NCI-H82 treated with DMSO at 0.1 percent for 48 hours (cell line): ENCODE measurements at regions not wholly inside any gene's neighbourhood (a gene's known extent, or its start where the extent isn't known, plus 50 kb on each side); places are given as distances from the start of the nearest gene placed in this dataset.

ENCODE experiments used
- DNase-seq: peaks from one replicate; lab custom pipeline; 2025; ENCODE audit not compliant: unreplicated experiment; lab: John Stamatoyannopoulos, UW

DNA sequence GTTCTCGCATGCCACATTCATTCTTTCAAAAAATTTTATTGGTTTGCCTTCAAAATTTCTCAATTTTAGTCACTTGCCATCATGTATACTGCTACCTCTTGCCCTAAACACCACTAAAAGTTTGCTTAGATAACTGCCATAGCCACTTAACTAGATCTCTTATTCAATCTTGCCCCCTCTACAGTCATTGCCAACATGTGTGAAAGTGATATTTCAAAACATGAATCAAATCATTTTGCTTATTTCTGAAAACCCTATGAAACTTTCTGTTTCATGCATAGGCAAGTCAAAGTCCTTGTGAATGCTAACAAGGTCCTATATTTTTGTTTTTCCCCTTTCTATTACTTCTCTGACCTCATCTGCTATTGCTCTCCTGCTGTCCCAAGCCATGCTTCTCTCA, 397.1 kb downstream of the KCNJ3 start:
- DNase-seq = no peak

DNA sequence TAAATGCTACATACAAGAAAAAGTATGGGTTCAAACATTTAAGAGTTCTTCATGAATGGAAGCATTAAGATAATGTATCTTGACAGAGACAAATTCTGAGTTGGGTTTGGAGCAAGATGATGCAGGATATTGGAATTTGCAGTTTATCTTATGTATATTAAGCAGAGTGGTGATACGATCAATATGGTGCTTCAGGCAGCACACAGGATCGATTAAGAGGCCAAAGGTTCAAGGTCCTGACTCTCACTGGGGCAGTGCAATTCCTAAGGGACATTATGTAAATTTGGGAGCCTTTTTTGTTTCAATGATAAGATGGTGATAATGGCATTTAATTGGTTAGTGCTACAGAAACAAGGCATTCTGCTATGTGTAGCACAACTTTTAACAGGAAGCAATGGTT, 381.9 kb downstream of the KCNJ3 start:
- DNase-seq = no peak

DNA sequence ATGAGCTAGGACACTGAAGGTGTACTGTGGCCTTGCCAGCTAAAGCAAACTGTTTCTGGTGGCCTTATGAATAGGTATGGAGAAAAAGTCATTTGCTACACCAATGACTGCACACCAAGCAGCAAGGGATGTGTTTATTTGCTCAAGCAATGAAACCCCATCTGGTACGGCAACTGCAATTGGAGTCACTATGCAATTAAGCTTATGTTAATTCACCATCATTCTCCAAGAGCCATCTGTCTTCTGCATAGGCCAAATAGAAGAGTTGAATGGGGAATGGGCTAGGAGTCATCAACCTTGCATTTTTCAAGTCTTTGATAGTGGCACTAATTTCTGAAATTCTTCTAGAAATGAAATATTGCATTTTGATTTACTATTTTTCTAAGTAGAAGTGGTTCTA, 372.0 kb downstream of the KCNJ3 start:
- DNase-seq = peak; percentile 69

DNA sequence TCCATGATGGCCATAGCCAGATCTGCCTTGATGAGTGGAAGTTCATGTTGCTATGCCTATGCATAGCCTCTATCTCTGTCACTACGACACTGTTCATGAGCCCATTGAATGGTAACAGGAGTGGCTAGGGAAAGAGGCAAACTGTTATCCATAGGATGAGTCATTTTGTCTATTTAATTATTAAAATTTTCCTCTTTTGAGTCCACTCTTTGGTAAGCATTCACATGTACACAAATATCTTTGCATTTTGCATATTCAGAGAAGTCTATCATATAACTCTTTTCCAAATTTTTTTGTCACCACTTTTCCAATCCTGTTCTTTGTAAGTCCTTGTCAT, 364.4 kb downstream of the KCNJ3 start:
- DNase-seq = no peak

DNA sequence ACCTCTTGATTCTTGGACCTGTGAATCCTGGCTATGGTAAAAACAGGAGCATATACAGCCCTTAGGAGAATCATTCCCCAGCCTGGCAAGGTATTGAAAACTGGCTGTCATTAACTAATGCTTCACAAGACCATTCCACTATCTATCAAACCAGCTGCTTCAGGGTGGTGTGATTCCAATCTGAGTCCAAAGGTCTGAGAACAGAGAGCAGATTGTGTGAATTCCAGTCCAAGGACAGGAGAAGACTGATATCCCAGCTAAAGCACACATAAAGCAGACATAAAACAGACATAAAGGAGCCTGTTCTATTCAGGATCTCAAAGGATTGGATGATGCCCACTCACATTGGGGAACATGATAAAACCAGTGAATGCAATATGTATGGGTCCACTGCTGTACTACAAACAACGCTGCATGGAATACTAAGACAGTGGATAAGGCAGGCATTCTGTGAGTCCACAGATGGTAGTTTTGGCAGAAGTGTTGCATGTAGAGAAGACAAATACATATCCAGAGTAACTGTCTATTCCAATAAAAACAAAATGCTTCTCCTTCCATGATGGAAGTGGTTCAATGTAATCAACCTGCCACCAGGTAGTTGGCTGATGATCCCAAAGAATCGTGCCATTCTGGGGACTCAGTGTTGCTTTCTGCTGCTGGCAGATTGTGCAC, 363.9 kb downstream of the KCNJ3 start:
- DNase-seq = no peak

DNA sequence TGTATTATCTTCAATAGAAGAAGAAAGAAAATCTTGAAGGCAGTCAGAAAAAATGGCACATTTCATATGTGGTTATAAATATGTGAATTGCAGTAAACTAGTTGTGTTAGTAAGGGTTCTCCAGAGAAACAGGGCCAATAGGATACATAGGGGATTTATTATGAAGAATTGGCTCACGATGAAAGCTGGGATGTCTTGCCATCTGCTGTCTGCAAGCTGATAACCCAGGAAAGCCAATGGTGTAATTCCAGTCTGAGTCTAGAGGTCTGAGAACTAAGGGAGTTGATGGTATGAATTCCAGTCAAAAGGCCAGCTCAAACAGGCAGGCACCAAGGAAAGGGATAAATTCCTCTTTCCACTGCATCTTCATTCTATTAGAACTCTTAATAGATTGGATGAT, 362.4 kb downstream of the KCNJ3 start:
- DNase-seq = peak; percentile 53

DNA sequence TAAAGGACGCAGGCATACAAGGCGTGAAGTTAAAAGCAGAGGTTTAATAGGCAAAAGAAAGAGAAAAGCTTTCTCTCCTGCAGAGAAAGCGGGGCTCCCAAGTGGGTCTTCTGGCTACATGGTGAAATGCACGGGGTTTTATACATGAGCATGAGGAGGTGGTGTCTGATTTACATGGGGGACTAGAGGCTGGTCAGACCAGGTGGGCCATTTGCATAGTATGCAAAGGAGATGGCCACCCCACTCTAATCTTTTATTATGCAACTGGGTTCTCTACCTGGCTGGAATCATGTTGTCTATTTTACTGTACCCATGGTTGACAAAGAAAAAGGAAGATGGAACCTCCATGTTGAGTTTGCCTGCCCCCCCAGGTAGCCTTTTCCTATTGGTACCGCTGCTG, 356.2 kb downstream of the KCNJ3 start:
- no peak for DNase-seq

DNA sequence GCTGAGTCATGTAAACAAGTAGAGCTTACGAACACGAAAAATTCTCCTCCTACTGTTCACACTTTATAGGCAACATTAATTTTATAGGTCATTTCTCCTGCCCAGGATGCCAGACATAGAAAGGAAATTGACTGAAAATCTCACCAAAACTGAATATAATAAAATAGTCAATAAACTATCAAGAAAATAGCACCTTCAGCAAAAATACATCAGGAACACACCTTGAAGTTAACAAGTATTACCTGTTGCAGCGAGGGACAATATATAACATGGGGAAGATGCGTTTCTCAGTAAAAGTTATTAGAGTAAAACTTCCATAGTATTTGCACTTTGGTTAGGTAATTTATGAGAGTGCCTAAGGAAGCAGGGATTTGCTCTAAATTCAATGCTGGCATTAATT, 344.6 kb downstream of the KCNJ3 start:
- DNase-seq = no peak

DNA sequence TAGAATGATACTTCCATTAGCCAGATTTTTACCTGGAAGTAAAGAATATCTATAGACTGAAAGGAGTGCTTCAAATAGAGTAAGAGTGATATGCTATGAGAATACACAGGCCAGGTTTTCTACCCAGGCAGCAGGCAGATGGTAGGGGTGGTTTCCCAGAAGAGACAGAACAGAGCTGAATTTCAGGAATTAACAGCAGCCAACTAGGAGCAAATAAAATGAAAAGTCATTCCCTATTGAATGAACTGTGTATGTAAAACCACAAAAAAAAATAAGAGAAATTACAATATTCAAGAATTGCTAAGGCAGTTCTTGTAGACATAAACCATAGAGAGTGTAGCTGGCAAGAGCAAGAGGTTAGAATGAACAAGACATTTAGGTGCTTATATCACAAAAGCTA, 336.8 kb downstream of the KCNJ3 start:
- no peak for DNase-seq

DNA sequence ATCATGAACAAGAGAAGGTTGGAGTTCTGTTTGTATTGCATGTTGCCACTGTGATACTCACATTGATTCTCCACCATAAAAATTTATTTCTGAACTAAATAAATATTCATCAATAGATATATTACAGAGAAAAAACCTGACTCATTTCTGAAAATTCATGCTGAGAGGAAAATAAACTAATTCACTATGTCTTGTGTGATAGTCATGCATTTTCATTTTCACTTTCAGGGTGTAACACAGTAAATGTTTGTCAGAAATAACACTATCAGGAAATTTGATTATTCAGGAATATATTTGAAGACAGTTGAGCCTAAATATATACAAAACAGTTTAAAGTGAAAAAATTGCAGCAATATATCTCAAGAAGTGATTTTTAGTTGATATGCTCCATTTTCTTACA, 335.2 kb downstream of the KCNJ3 start:
- DNase-seq = no peak

DNA sequence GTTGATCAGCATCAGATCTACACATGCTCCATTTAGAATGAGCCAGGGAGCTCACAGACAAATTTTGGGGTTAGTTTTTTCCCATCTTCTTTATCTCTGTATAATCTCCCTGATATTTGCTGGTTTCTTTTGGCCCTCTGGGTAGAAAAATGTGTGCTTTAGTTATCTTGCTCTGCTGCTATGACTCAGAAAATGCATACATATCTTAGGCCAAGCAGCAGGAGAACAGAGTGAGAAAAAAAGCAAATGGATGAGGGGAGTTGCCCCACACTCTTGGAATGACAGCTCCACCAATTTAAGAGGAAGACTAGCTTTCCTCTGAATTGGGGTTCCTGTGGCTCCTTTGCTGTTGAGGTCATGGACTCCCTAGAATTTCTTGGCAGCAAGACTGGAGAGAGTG, 331.8 kb downstream of the KCNJ3 start:
- DNase-seq = no peak

DNA sequence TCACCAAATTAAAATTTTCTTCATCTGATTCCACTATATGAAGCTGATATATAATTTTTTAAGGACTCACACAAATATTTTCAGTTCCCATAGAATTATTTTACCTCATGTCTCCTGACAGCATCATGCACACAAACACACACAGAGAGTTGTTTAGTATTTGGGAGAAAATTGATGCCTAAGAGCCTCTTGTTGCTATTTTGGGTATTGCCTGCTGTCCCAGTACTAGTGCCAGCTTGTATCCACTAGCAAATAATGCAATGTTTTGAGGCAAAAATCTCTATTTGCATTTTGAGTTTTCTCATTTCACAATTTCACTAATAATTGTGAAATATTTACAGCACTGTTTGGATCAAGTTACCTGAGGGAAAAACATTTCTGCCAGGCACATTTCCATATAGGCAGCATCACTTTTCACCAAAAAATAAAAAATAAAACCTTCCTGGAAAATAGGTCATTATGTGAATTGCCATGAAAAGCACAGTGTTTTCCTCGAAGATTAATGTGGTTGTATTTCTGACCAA, 328.2 kb downstream of the KCNJ3 start:
- DNase-seq = no peak

DNA sequence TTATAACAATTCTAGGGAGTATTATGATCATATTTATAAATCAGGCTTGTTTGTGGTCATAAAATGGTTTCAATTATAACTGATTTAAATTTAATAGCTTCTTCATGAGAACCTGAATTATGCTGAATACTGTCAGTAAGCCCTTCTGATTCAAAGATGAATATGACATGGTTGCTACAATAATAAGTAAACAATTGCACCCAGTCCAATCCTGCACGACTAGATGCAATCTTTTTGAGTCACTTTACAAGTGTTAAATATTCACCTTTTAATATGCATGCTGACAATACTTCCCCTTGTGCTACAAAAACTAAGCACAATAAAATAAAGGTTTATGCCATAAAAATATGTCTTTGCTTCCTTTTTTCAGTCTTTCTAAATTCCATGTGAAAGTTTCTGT, 325.2 kb downstream of the KCNJ3 start:
- no peak for DNase-seq

DNA sequence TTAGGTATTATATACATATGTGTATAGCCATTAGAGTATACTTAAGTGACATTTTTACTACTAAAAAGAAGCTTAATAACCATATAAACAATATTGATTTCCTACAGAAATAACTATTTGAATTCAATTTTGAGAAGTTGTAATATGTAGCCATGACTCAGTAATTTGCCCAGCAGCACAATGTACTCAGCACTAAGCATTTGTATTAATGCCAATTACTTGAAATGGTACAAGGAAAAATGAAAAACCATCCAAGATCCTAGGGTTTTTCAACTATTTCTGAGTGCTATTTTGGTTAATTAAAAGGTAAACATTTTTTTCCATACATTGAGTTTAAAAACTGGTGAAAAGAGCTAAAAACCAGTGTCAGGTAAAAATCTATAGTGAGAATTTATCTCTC, 324.0 kb downstream of the KCNJ3 start:
- no peak for DNase-seq

DNA sequence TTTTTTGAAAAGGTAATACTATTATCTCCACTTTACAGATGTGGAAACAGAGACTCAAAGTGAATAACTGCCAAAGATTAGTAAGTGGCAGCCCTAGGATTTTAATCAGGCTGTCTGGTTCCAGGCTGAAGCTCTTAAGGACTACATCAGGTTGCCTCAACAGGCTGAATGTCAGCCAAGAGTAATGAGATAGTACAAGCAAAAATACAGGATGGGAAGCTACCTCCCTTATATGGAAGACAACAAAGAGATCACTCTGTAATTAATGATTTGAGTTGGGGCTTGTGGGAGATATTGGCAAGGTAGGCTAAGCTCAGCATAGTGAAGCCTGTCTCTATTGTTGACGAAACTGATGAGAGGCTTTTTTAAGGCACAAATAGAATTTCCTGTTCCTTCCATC, 323.1 kb downstream of the KCNJ3 start:
- DNase-seq = peak; percentile 38

DNA sequence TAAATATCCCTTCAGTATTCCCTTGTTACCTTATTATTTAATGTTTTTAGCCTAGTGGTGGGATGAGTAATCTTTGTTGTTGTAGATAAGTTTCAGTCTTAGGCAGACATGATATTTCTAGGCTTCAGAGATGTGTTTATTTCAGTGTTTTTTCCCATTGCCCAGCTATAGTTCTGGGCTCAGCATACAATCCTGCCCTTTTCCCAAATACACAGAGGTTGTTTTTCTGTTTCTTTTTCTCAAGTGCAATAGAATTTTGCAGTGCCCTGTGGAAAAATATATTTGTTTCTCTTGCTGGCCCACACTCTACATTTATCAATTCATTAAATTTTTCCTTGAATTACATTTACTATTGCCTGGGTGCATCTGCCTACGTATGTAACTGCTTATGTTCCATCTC, 321.8 kb downstream of the KCNJ3 start:
- DNase-seq = no peak

DNA sequence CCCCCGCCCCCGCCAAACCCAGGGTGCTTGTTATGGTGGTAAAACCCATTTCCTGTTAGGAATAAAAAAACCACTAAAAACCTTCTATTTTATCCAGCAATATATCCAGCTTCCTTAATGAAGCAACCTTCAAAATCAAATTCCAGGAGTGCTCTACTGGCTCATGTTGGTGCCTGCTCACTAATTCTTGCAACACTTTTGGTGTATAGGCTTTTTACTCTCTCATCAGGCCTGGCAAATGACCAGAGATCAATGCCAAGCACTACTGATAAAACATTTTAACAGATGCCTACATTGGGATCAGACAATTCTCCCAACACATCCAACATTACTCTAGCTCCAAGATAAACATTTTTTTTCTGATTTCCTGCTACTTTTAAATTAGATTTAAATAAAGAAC, 312.4 kb downstream of the KCNJ3 start:
- no peak for DNase-seq

DNA sequence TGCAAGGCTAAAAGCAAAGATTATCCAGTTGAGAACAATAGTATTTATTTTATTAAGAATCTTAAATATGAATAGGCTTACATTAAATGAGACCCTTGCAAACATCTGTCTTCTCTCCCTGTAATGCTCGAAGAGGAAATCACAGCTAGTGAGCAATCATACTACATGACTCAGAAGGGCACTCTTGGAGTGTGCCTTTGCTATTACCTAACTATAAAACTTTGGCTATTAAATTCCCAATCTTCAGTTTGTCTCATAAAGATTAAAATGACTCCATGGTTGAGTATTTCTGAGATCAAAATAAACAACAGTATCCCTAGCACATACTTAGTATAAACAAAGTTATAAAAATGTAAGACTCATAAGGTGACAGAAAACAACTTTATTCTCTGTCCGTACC, 296.9 kb downstream of the KCNJ3 start:
- no peak for DNase-seq

DNA sequence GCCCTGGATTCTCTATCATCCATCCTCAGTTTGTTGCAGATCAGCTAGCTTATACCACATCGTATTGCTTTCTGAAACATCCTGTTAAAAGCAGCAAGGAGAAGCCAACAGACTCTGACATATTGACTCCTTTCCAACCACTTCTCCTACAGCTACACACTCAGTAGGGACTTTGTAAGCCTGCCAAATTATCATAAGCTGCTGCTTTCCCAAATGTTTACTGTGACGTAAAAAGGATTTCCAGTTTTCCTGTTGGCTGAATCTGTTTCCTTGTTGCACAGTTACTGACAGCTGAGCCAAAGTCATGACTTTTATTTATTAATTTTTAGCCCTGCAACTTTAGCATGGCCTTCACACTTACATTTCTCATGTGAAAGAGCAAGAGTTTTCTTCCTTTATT, 294.3 kb downstream of the KCNJ3 start:
- no peak for DNase-seq

DNA sequence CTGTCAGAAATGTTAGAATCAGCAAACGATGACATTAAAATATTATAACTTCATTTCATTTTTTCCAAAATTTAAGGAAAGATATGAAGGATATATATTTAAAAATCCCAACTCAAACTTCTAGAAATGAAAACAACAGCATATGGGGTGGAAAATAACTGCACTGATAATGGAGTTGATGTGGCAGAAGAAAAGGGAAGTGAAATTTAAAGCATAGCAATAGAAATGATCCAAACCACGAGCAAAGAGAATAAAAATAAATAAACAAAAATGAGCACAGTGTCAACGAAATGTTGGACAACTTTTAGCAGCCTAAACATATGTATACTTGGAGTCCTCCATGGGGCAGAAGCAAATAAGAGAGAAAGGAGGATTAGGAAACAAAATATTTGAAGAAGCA, 280.2 kb downstream of the KCNJ3 start:
- DNase-seq = no peak

DNA sequence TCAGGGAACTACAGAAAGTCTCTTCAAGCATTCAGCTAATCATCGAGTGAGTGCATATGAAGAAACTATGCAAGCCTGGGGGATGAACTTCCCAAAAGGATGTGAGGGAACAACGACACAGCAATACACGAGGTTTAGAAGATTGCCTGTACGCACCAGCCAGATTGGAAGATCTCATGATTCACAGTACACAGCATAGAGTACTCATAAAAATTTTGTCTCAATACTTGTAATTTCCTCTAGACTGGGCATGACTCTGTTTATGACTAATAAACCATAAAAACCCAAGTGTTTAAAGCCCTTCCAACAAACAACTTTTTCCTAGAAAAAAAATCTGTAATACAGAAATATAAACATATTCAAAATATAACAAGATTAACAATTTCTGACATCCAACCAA, 279.7 kb downstream of the KCNJ3 start:
- DNase-seq = no peak

DNA sequence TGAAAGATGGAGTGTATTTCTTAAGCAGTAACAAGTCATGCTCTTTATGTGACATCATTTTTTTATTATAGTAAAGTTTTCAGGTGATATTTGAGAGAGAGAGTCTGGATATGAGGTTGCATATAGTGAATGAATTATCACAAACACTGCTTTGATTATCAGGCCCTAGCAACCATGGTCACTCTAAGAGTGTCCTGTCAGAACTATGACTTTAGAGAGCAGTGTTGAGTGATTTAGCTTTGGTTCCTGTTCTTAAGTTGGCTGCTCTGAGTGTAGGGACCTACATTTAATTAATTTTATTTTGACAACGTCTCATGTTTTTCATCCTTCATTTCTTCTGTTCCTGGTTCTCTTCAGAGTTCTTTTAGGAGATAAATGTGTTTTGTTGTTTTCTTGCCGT, 275.5 kb downstream of the KCNJ3 start:
- no peak for DNase-seq

DNA sequence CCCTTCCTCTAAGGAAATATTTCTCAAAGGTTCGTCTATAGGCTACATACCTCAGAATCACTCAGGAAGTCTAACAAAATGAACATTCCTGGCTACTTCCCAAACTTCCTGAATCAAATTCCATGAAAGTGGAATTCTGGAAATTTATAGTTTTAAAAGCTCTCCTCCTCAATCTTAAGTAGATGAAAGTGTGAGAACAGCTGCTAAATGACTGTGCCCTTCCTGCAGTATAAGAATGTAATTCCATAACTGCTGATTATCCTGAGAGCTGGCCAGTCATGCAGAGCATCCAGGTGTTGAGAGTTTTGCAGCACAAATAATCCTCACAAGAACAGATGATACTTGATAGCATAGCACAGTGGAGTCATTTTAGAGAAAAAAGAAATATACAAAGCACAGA, 265.0 kb downstream of the KCNJ3 start:
- no peak for DNase-seq

DNA sequence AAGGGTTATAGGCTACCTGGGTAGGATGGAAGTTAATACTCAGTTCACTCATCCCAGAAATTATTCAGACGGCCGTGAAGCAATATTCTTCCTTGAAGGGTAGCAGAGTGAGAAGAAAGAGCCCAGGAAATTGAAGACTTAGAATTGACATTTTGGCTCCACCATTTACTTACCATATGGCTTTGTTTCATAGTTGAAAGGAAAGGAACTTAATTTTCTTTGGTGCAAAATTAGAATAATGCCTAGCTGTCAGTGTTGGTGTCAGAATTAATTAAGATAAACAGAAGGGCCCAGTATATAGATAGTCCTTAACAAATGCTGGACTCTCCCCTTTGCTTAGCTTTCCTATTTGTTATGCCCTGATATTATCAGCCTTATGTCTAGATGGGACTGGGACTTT, 263.2 kb downstream of the KCNJ3 start:
- DNase-seq = no peak
